H9 (cell line): ENCODE measurements at regions not wholly inside any gene's neighbourhood (a gene's known extent, or its start where the extent isn't known, plus 50 kb on each side); places are given as distances from the start of the nearest gene placed in this dataset.

ENCODE experiments used
- DNase-seq: peaks from one replicate; pipeline ENCODE4 v3.0.0-alpha.2; 2017
- H2AFZ ChIP-seq: one replicate; pipeline ENCODE4 v1.6.1; 2013; ENCODE audit warnings: mild to moderate bottlenecking, low read length, control low read depth, moderate library complexity
- H2AK5ac ChIP-seq: 2 replicates; pipeline ENCODE4 v1.6.1; 2013; ENCODE audit warnings: low read length, control low read depth, mixed read lengths; ENCODE audit not compliant: insufficient read length
- H2BK120ac ChIP-seq: one replicate; pipeline ENCODE4 v1.6.1; 2013; ENCODE audit warnings: low read depth, mild to moderate bottlenecking, low read length, control low read depth, inconsistent platforms; ENCODE audit not compliant: poor library complexity, severe bottlenecking
- H2BK12ac ChIP-seq: 2 replicates; pipeline ENCODE4 v1.6.1; 2013; ENCODE audit warnings: low read length, control low read depth, mixed read lengths, low read depth; ENCODE audit not compliant: insufficient read length
- H2BK15ac ChIP-seq: 2 replicates; pipeline ENCODE4 v1.6.1; 2013; ENCODE audit warnings: low read depth, low read length, control low read depth
- H2BK20ac ChIP-seq: one replicate; pipeline ENCODE4 v1.6.1; 2013; ENCODE audit warnings: low read depth, mild to moderate bottlenecking, low read length, control low read depth, inconsistent platforms; ENCODE audit not compliant: poor library complexity, severe bottlenecking
- H2BK5ac ChIP-seq: 2 replicates; pipeline ENCODE4 v1.6.1; 2013; ENCODE audit warnings: low read length, control low read depth, mixed read lengths; ENCODE audit not compliant: insufficient read length
- H3K14ac ChIP-seq: 2 replicates; pipeline ENCODE4 v1.6.1; 2013; ENCODE audit warnings: low read length, control low read depth; ENCODE audit not compliant: insufficient read depth
- H3K18ac ChIP-seq: 2 replicates; pipeline ENCODE4 v1.6.1; 2013; ENCODE audit warnings: low read depth, mild to moderate bottlenecking, mixed read lengths, low read length, control low read depth; ENCODE audit not compliant: insufficient read length
- H3K23ac ChIP-seq: 2 replicates; pipeline ENCODE4 v1.6.1; 2013; ENCODE audit warnings: low read length, control low read depth, mixed read lengths, low read depth; ENCODE audit not compliant: insufficient read length
- H3K23me2 ChIP-seq: 2 replicates; pipeline ENCODE4 v1.6.1; 2013; ENCODE audit warnings: low read depth, mild to moderate bottlenecking, mixed read lengths, low read length, control low read depth; ENCODE audit not compliant: insufficient read length, poor library complexity, severe bottlenecking
- H3K27ac ChIP-seq: 2 replicates; pipeline ENCODE4 v1.5.1; 2013; ENCODE audit warnings: low read length, control low read depth, mixed read lengths, low read depth; ENCODE audit not compliant: insufficient read length
- H3K27me3 ChIP-seq: 2 replicates; pipeline ENCODE4 v1.6.1; 2013; ENCODE audit warnings: low read length, control low read depth, inconsistent platforms; ENCODE audit not compliant: insufficient read depth
- H3K4ac ChIP-seq: 2 replicates; pipeline ENCODE4 v1.6.1; 2013; ENCODE audit warnings: low read depth, mild to moderate bottlenecking, control low read depth, inconsistent platforms, low read length, moderate library complexity
- H3K4me1 ChIP-seq: 2 replicates; pipeline ENCODE4 v1.6.1; 2013; ENCODE audit warnings: low read length, control low read depth, inconsistent platforms; ENCODE audit not compliant: insufficient read depth
- H3K4me2 ChIP-seq: 2 replicates; pipeline ENCODE4 v1.6.1; 2013; ENCODE audit warnings: low read length, control low read depth, mixed read lengths; ENCODE audit not compliant: insufficient read length, insufficient read depth
- H3K56ac ChIP-seq: 2 replicates; pipeline ENCODE4 v1.6.1; 2013; ENCODE audit warnings: low read depth, mild to moderate bottlenecking, mixed read lengths, low read length, control low read depth; ENCODE audit not compliant: insufficient read length
- H3K79me1 ChIP-seq: 2 replicates; pipeline ENCODE4 v1.6.1; 2013; ENCODE audit warnings: low read depth, mild to moderate bottlenecking, moderate library complexity, low read length, control low read depth, inconsistent platforms; ENCODE audit not compliant: insufficient read depth, poor library complexity, severe bottlenecking
- H3K79me2 ChIP-seq: 2 replicates; pipeline ENCODE4 v1.6.1; 2013; ENCODE audit warnings: low read length, control low read depth, inconsistent platforms; ENCODE audit not compliant: insufficient read depth
- H3K9ac ChIP-seq: 2 replicates; pipeline ENCODE4 v1.6.1; 2013; ENCODE audit warnings: low read length, control low read depth, mixed read lengths; ENCODE audit not compliant: insufficient read length; ENCODE audit errors: extremely low read depth
- H3K9me3 ChIP-seq: one replicate; pipeline ENCODE4 v1.6.1; 2013; ENCODE audit warnings: low read depth, low read length, inconsistent platforms; ENCODE audit not compliant: control insufficient read depth
- H3T11ph ChIP-seq: one replicate; pipeline ENCODE4 v1.6.1; 2013; ENCODE audit warnings: mild to moderate bottlenecking, low read length, control low read depth, inconsistent platforms
- H4K20me1 ChIP-seq: one replicate; pipeline ENCODE4 v1.6.1; 2013; ENCODE audit not compliant: control insufficient read depth, insufficient read length, insufficient read depth
- H4K5ac ChIP-seq: 2 replicates; pipeline ENCODE4 v1.6.1; 2013; ENCODE audit warnings: low read depth, mild to moderate bottlenecking, mixed read lengths, low read length, control low read depth; ENCODE audit not compliant: insufficient read length
- H4K8ac ChIP-seq: replicated peaks from 2 replicates; pipeline ENCODE4 v1.6.1; 2013; ENCODE audit warnings: low read length, control low read depth, mixed read lengths, low read depth; ENCODE audit not compliant: insufficient read length
- H4K91ac ChIP-seq: 2 replicates; pipeline ENCODE4 v1.6.1; 2013; ENCODE audit warnings: low read depth, mild to moderate bottlenecking, moderate library complexity, mixed read lengths, low read length, control low read depth; ENCODE audit not compliant: insufficient read length
- H3K27ac Mint-ChIP-seq, 3 experiments: 2 replicates in 2 of 3; 3 replicates in 1 of 3; pipeline ENCODE4 v1.8.0; 2020 to 2021; ENCODE audit warnings: mixed read lengths in 3 of 3, mild to moderate bottlenecking in 1 of 3, moderate library complexity in 1 of 3
- H3K27me3 Mint-ChIP-seq: 2 replicates; pipeline ENCODE4 v1.8.0; 2021; ENCODE audit warnings: low read depth, mild to moderate bottlenecking, moderate library complexity, mixed read lengths
- H3K36me3 Mint-ChIP-seq, 3 experiments: 2 replicates in 2 of 3; 3 replicates in 1 of 3; pipeline ENCODE4 v1.8.0; 2020 to 2021; ENCODE audit warnings: low read depth in 3 of 3, mixed read lengths in 3 of 3; ENCODE audit not compliant: insufficient read depth in 1 of 3
- H3K4me1 Mint-ChIP-seq, 2 experiments: 2 replicates each; pipeline ENCODE4 v1.8.0; 2020; ENCODE audit warnings: mixed read lengths in 2 of 2
- H3K4me3 Mint-ChIP-seq, 2 experiments: 2 replicates in 1 of 2; 3 replicates in 1 of 2; pipeline ENCODE4 v1.8.0; 2020 to 2021; ENCODE audit warnings: mild to moderate bottlenecking in 2 of 2, mixed read lengths in 2 of 2, moderate library complexity in 1 of 2
- H3K9me3 Mint-ChIP-seq, 2 experiments: 2 replicates in 1 of 2; 3 replicates in 1 of 2; pipeline ENCODE4 v1.8.0; 2020; ENCODE audit warnings: mild to moderate bottlenecking in 2 of 2, mixed read lengths in 2 of 2, moderate library complexity in 1 of 2
- WGBS: extraction: QIAGEN DNeasy Blood & Tissue Kit; methylation state at CpG from one replicate; pipeline ENCODE4 v1.1.7; 2013; ENCODE audit warnings: missing lambda C conversion rate, low lambda C conversion rate, mixed read lengths; ENCODE audit not compliant: insufficient read length; ENCODE audit errors: extremely low coverage; 5-methylcytosine and 5-hydroxymethylcytosine counted together
- TF ChIP-seq, protein P1 (sequence below): fragments of 200-600 bp; sonication (generic); conservative IDR thresholded peaks from 3 replicates; pipeline ENCODE4 v1.8.0; 2021; ENCODE audit warnings: antibody characterized with exemption, mild to moderate bottlenecking

DNA sequence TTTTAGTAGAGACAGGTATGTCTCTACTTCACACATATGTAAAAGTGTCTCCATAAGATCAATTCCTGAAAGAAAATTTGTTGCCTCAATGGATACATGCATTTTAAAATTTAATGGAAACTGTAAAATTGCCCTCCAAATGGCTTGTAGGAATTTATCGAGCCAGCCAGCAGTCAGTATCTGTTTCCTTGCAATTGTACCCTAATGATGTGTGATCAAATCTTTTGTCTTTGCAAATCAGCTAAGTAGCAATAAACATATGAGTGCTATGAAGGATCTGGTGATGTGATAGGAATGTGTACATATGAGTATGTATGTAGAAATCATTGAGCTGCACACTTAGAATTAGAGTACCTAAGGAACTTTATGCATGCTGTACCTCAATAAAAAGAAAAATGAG lies 253.0 kb downstream of the MAFB start:
- no peaks in the 10 kb centered on the region for H3K27me3 ChIP-seq
- H3K4ac ChIP-seq, result no peak overlapping the region
- H2AK5ac ChIP-seq, result no peak overlapping the region
- H3T11ph ChIP-seq, result no peak overlapping the region
- H3K18ac ChIP-seq, result no peak overlapping the region
- no peak overlapping the region for H3K23ac ChIP-seq
- DNase-seq, result no peak
- no peak overlapping the region for H2AFZ ChIP-seq
- H3K9ac ChIP-seq, result no peak overlapping the region
- H3K9me3 ChIP-seq, result no peaks in the 10 kb centered on the region
- H3K36me3 Mint-ChIP-seq, result no peaks in the 10 kb centered on the region
- no peak overlapping the region for H2BK15ac ChIP-seq
- H3K27ac ChIP-seq, result no peak overlapping the region
- H3K56ac ChIP-seq, result no peak overlapping the region
- no peaks in the 10 kb centered on the region for H3K79me2 ChIP-seq
- H3K14ac ChIP-seq, result no peak overlapping the region
- no peaks in the 10 kb centered on the region for H3K79me1 ChIP-seq
- no peak overlapping the region for H2BK20ac ChIP-seq
- H3K23me2 ChIP-seq, result no peaks in the 10 kb centered on the region
- H4K8ac ChIP-seq, result no peak overlapping the region
- no peak overlapping the region for H3K4me3 Mint-ChIP-seq
- TF ChIP-seq, protein P1, sequence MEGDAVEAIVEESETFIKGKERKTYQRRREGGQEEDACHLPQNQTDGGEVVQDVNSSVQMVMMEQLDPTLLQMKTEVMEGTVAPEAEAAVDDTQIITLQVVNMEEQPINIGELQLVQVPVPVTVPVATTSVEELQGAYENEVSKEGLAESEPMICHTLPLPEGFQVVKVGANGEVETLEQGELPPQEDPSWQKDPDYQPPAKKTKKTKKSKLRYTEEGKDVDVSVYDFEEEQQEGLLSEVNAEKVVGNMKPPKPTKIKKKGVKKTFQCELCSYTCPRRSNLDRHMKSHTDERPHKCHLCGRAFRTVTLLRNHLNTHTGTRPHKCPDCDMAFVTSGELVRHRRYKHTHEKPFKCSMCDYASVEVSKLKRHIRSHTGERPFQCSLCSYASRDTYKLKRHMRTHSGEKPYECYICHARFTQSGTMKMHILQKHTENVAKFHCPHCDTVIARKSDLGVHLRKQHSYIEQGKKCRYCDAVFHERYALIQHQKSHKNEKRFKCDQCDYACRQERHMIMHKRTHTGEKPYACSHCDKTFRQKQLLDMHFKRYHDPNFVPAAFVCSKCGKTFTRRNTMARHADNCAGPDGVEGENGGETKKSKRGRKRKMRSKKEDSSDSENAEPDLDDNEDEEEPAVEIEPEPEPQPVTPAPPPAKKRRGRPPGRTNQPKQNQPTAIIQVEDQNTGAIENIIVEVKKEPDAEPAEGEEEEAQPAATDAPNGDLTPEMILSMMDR, result no peak
- H3K4me1 Mint-ChIP-seq, result peaks cover 2 to 5% of the 10 kb centered on the region in 2 experiments; a peak in 3 of 4 replicates
- H2BK12ac ChIP-seq, result no peak overlapping the region
- H2BK120ac ChIP-seq, result no peak overlapping the region
- H2BK5ac ChIP-seq, result no peak overlapping the region
- WGBS, result no CpG with 5 or more reads among the region's 1 CpG
- H3K9me3 Mint-ChIP-seq, result no peaks in the 10 kb centered on the region
- H3K4me2 ChIP-seq, result no peak overlapping the region
- H3K27ac Mint-ChIP-seq, result no peak overlapping the region
- no peak overlapping the region for H4K91ac ChIP-seq
- H3K27me3 Mint-ChIP-seq, result peaks cover 2% of the 10 kb centered on the region; the same call in 1 of the 2 replicates
- H3K4me1 ChIP-seq, result peaks cover 8% of the 10 kb centered on the region; the same call in 1 of the 2 replicates
- H4K5ac ChIP-seq, result no peak overlapping the region
- no peaks in the 10 kb centered on the region for H4K20me1 ChIP-seq
